GM23338 (cell line): ENCODE measurements at regions not wholly inside any gene's neighbourhood (a gene's known extent, or its start where the extent isn't known, plus 50 kb on each side); places are given as distances from the start of the nearest gene placed in this dataset.
"Not testable (repeated sequence)": the region's sequence is repeated elsewhere in the genome, so short reads cannot be mapped to it uniquely, and the experiment has no call there.

ENCODE experiments used
- JUNB ChIP-seq: IDR thresholded peaks from one replicate; pipeline ENCODE4 v1.6.1; 2016; ENCODE audit warnings: antibody characterized with exemption; ENCODE audit not compliant: unreplicated experiment
- POLR2AphosphoS5 ChIP-seq: IDR thresholded peaks from 2 replicates; pipeline ENCODE4 v1.6.1; 2016; ENCODE audit warnings: antibody characterized with exemption, low read depth
- STAT1 ChIP-seq: IDR thresholded peaks from one replicate; pipeline ENCODE4 v1.6.1; 2016; ENCODE audit warnings: antibody characterized with exemption; ENCODE audit not compliant: unreplicated experiment
- TF ChIP-seq, protein P1 (sequence below), 2 experiments: fragments of 200-600 bp in 1 of 2; sonication (generic) in 1 of 2; conservative IDR thresholded peaks; 2 replicates each; pipeline versions ENCODE4 v1.5.1 to v1.6.1; 2016 to 2017; ENCODE audit warnings: antibody characterized with exemption in 2 of 2, low read depth in 2 of 2, mild to moderate bottlenecking in 2 of 2, moderate library complexity in 1 of 2
- TF ChIP-seq, protein P2 (sequence below): IDR thresholded peaks from one replicate; pipeline ENCODE4 v1.6.1; 2018; ENCODE audit warnings: antibody characterized with exemption; ENCODE audit not compliant: unreplicated experiment

DNA sequence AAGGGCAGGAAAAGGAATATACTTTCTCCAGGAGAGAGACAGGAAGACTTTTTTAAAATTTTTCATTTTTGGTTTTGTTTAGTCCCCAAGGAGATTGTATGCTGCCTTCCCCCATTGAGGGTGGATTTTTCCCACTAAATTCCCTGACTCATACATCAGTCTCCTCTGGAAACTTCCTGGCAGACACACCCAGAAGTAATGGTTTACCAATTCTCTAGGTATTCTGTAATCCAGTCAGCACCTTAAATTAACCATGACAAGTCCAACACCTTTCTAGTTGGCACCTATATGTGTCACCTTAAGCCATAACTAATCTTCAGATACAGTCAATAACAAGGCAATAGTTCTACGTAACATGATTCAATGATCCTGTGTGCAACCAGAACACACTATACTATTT lies 373.6 kb upstream of the NPAP1 start:
- TF ChIP-seq, protein P1, sequence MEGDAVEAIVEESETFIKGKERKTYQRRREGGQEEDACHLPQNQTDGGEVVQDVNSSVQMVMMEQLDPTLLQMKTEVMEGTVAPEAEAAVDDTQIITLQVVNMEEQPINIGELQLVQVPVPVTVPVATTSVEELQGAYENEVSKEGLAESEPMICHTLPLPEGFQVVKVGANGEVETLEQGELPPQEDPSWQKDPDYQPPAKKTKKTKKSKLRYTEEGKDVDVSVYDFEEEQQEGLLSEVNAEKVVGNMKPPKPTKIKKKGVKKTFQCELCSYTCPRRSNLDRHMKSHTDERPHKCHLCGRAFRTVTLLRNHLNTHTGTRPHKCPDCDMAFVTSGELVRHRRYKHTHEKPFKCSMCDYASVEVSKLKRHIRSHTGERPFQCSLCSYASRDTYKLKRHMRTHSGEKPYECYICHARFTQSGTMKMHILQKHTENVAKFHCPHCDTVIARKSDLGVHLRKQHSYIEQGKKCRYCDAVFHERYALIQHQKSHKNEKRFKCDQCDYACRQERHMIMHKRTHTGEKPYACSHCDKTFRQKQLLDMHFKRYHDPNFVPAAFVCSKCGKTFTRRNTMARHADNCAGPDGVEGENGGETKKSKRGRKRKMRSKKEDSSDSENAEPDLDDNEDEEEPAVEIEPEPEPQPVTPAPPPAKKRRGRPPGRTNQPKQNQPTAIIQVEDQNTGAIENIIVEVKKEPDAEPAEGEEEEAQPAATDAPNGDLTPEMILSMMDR (conservative IDR thresholded peaks at IDR 0.05; ENCODE audit: low read depth in 2 of 2) = not testable (repeated sequence)
- not testable (repeated sequence) for TF ChIP-seq JUNB, POLR2AphosphoS5, STAT1
- TF ChIP-seq, protein P2, sequence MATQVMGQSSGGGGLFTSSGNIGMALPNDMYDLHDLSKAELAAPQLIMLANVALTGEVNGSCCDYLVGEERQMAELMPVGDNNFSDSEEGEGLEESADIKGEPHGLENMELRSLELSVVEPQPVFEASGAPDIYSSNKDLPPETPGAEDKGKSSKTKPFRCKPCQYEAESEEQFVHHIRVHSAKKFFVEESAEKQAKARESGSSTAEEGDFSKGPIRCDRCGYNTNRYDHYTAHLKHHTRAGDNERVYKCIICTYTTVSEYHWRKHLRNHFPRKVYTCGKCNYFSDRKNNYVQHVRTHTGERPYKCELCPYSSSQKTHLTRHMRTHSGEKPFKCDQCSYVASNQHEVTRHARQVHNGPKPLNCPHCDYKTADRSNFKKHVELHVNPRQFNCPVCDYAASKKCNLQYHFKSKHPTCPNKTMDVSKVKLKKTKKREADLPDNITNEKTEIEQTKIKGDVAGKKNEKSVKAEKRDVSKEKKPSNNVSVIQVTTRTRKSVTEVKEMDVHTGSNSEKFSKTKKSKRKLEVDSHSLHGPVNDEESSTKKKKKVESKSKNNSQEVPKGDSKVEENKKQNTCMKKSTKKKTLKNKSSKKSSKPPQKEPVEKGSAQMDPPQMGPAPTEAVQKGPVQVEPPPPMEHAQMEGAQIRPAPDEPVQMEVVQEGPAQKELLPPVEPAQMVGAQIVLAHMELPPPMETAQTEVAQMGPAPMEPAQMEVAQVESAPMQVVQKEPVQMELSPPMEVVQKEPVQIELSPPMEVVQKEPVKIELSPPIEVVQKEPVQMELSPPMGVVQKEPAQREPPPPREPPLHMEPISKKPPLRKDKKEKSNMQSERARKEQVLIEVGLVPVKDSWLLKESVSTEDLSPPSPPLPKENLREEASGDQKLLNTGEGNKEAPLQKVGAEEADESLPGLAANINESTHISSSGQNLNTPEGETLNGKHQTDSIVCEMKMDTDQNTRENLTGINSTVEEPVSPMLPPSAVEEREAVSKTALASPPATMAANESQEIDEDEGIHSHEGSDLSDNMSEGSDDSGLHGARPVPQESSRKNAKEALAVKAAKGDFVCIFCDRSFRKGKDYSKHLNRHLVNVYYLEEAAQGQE = not testable (repeated sequence)
